B cell (primary cell): ENCODE measurements at regions not wholly inside any gene's neighbourhood (a gene's known extent, or its start where the extent isn't known, plus 50 kb on each side); places are given as distances from the start of the nearest gene placed in this dataset.

ENCODE experiments used
- CTCF ChIP-seq: fragments of 200-600 bp; IDR thresholded peaks from one replicate; pipeline ENCODE4 v1.8.0; 2022; ENCODE audit warnings: antibody characterized with exemption, mild to moderate bottlenecking
- EZH2 ChIP-seq: IDR thresholded peaks from 2 replicates; pipeline ENCODE4 v1.6.1; 2012; ENCODE audit warnings: borderline replicate concordance, low read depth, mild to moderate bottlenecking, moderate library complexity, low read length; ENCODE audit not compliant: insufficient read depth, poor library complexity, severe bottlenecking

GRCh38 chr16:29310852-29311314 lies 95.6 kb downstream of the NPIPB11 start:
- TF ChIP-seq CTCF = no peak
- TF ChIP-seq EZH2 = no peak
